GM23248 (cell line): ENCODE measurements at regions not wholly inside any gene's neighbourhood (a gene's known extent, or its start where the extent isn't known, plus 50 kb on each side); places are given as distances from the start of the nearest gene placed in this dataset.

Source experiments
- EZH2 ChIP-seq: fragments of 200-600 bp; sonication (generic); IDR thresholded peaks from 2 replicates; pipeline ENCODE4 v1.6.1; 2018; ENCODE audit warnings: antibody characterized with exemption, mild to moderate bottlenecking; ENCODE audit not compliant: insufficient read depth, poor library complexity, severe bottlenecking
- EZH2phosphoT487 ChIP-seq: fragments of 200-600 bp; sonication (generic); IDR thresholded peaks from 2 replicates; pipeline ENCODE4 v1.6.1; 2018; ENCODE audit warnings: antibody characterized with exemption, moderate library complexity, mild to moderate bottlenecking, low read depth; ENCODE audit not compliant: insufficient read depth

DNA sequence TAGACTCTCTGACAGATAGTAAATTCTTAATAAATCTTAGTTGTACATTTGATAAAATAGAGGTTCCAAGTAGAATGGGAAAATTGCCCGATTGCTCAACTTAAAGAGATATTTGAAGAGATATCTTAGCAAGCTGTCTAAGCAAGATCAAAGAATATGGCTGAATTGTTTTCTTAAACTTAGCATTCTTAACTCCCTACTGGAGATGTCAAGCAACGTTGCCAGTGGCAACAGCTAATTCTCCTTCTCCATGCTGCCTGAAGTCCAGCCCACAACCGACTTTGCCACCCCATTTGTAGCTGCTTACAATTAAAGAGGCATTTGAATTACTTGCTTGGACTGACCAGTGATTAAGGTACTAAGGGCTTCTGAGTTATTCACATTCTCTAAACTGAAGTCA is 94.4 kb downstream of the FAM181B start:
- TF ChIP-seq EZH2phosphoT487 (no peak), EZH2 (no peak)
